Liver (tissue), 8 donors: ENCODE measurements at regions not wholly inside any gene's neighbourhood (a gene's known extent, or its start where the extent isn't known, plus 50 kb on each side); places are given as distances from the start of the nearest gene placed in this dataset.

Experiments used
- DNase-seq: peaks from one replicate; pipeline ENCODE4 v3.0.0-alpha.2; 2017; ENCODE audit warnings: low spot score
- H3K27ac ChIP-seq, 2 donors: one replicate each; pipeline ENCODE4 v1.7.0; 2013; ENCODE audit warnings: inconsistent platforms in 2 of 2, low read length in 2 of 2, control low read depth in 1 of 2, low read depth in 1 of 2, mild to moderate bottlenecking in 1 of 2
- H3K27me3 ChIP-seq, 4 donors: one replicate each; pipeline versions ENCODE4 v1.6.1 to v1.7.0; 2013; ENCODE audit warnings: low read length in 3 of 4, inconsistent platforms in 1 of 4, mild to moderate bottlenecking in 1 of 4, moderate library complexity in 1 of 4; ENCODE audit not compliant: control insufficient read depth in 4 of 4, insufficient read depth in 4 of 4
- H3K36me3 ChIP-seq, 4 donors: one replicate each; pipeline versions ENCODE4 v1.6.1 to v1.7.0; 2013; ENCODE audit warnings: low read length in 3 of 4, mild to moderate bottlenecking in 3 of 4, low read depth in 1 of 4, moderate library complexity in 1 of 4; ENCODE audit not compliant: control insufficient read depth in 4 of 4, insufficient read depth in 3 of 4
- H3K4me1 ChIP-seq, 4 donors: one replicate each; pipeline versions ENCODE4 v1.6.1 to v1.7.0; 2013; ENCODE audit warnings: low read length in 3 of 4, mild to moderate bottlenecking in 3 of 4, moderate library complexity in 1 of 4; ENCODE audit not compliant: control insufficient read depth in 4 of 4, insufficient read depth in 4 of 4
- H3K4me3 ChIP-seq, 3 donors: one replicate each; pipeline versions ENCODE4 v1.6.1 to v1.7.0; 2013; ENCODE audit warnings: low read length in 3 of 3, control low read depth in 1 of 3, low read depth in 1 of 3, mild to moderate bottlenecking in 1 of 3
- H3K9ac ChIP-seq, 2 donors: one replicate each; pipeline ENCODE4 v1.7.0; 2013; ENCODE audit warnings: low read length in 2 of 2, mild to moderate bottlenecking in 2 of 2, moderate library complexity in 2 of 2, control low read depth in 1 of 2, low read depth in 1 of 2
- H3K9me3 ChIP-seq, 4 donors: one replicate each; pipeline versions ENCODE4 v1.6.1 to v1.7.0; 2013; ENCODE audit warnings: low read length in 3 of 4; ENCODE audit not compliant: control insufficient read depth in 4 of 4
- EGR1 ChIP-seq, 2 donors: IDR thresholded peaks; 2 replicates each; pipeline ENCODE4 v1.6.1; 2016 to 2018; ENCODE audit warnings: antibody characterized with exemption in 2 of 2, low read depth in 2 of 2
- FOXA1 ChIP-seq: IDR thresholded peaks from 2 replicates; pipeline ENCODE4 v1.6.1; 2016; ENCODE audit warnings: antibody characterized with exemption
- GABPA ChIP-seq, 2 donors: IDR thresholded peaks in 1 of 2; conservative IDR thresholded peaks in 1 of 2; 2 replicates each; pipeline ENCODE4 v1.6.1; 2016; ENCODE audit warnings: antibody characterized with exemption in 2 of 2, mild to moderate bottlenecking in 1 of 2, moderate library complexity in 1 of 2
- HNF4A ChIP-seq, 2 donors: conservative IDR thresholded peaks; 2 replicates each; pipeline ENCODE4 v1.6.1; 2016; ENCODE audit warnings: antibody characterized with exemption in 2 of 2, mild to moderate bottlenecking in 2 of 2
- MAX ChIP-seq: IDR thresholded peaks from 2 replicates; pipeline ENCODE4 v1.6.1; 2016; ENCODE audit warnings: antibody characterized with exemption
- NR2F2 ChIP-seq: IDR thresholded peaks from 2 replicates; pipeline ENCODE4 v1.6.1; 2016; ENCODE audit warnings: antibody characterized with exemption
- RAD21 ChIP-seq, 2 donors: IDR thresholded peaks; 2 replicates each; pipeline ENCODE4 v1.6.1; 2016; ENCODE audit warnings: antibody characterized with exemption in 2 of 2, mild to moderate bottlenecking in 2 of 2
- REST ChIP-seq: IDR thresholded peaks from 2 replicates; pipeline ENCODE4 v1.6.1; 2016; ENCODE audit warnings: antibody characterized with exemption, mild to moderate bottlenecking
- SP1 ChIP-seq: IDR thresholded peaks from 2 replicates; pipeline ENCODE4 v1.6.1; 2018; ENCODE audit warnings: antibody characterized with exemption, mild to moderate bottlenecking
- YY1 ChIP-seq: IDR thresholded peaks from 2 replicates; pipeline ENCODE4 v1.6.1; 2016; ENCODE audit warnings: antibody characterized with exemption, mild to moderate bottlenecking
- WGBS: extraction: QIAGEN DNeasy Blood & Tissue Kit; methylation state at CpG from one replicate; pipeline ENCODE4 v1.1.7; 2013; 5-methylcytosine and 5-hydroxymethylcytosine counted together
- TF ChIP-seq, protein P1 (sequence below): IDR thresholded peaks from 2 replicates; pipeline ENCODE4 v1.6.1; 2016; ENCODE audit warnings: antibody characterized with exemption
- TF ChIP-seq, protein P2 (sequence below): fragments of 150-350 bp; IDR thresholded peaks from 2 replicates; pipeline ENCODE4 v1.5.1; 2017; ENCODE audit warnings: improper control_type of control experiment, low read depth, low read length; ENCODE audit not compliant: missing input control
- donor health status: healthy.
- donor health status: healthy.
- donor health status: healthy.
- donor health status: healthy.
- donor health status: healthy.

DNA sequence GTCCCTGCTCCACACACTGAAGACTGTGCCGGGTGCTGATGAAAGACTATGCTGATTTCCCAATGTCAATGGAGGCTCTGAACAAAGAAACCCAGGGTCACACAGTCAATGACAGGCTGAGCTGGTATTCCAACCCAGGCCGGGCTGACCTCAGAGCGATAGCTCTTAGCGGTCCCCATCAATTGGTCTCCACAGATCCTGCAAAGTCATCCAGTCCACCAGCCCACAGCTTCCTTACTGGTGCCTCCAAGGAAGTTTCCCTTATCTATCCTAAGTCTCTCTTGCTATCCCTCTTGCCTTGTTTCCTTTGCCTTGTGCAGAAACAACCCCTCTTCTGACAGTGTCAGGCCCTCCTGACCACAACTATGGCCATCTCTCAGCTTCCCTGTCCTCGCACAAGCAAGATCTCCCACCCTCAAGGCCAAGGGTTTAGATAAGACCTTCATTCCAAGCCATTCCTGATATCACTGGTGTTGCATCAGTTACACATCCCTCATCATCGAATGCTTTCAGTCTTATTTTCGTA lies 52.7 kb upstream of the KSR1 start:
- 87% methylated on average over 7 of the region's 7 CpGs for WGBS
- DNase-seq = no peak

DNA sequence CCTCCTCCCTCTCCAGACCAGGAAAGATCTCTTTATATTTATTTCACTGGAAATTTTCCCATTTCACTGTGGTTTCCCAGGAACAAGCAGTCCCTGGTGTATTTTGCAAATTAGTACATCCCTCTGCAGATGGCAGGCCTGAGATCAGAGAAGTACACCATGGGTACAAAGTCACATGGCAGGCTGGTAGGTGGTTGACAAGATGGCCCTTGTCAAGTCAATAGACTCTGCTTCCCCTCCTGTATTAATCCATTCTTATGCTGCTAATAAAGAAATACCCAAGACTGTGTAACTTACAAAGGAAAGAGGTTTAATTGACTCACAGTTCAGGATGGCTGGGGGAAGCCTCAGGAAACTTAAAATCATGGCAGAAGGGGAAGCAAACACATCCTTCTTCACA lies 51.6 kb upstream of the KSR1 start:
- Histone ChIP-seq H3K9ac (no peak overlapping the region), H3K36me3 (no peaks in the 10 kb centered on the region), H3K4me1 (no peaks in the 10 kb centered on the region), H3K27ac (no peak overlapping the region), H3K27me3 (peaks cover 0 to 2% (median 0%) of the 10 kb centered on the region in 4 donors), H3K4me3 (no peak overlapping the region), H3K9me3 (no peaks in the 10 kb centered on the region)
- DNase-seq = no peak
- no peak for TF ChIP-seq RAD21 (IDR thresholded peaks at IDR 0.05)
- TF ChIP-seq GABPA (IDR thresholded peaks at IDR 0.05 in 1 of 2, conservative IDR thresholded peaks at IDR 0.05 in 1 of 2) = no peak
- TF ChIP-seq FOXA1 = no peak
- TF ChIP-seq, protein P1, sequence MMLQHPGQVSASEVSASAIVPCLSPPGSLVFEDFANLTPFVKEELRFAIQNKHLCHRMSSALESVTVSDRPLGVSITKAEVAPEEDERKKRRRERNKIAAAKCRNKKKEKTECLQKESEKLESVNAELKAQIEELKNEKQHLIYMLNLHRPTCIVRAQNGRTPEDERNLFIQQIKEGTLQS = no peak
- no peak for TF ChIP-seq HNF4A (conservative IDR thresholded peaks at IDR 0.05)
- no peak for TF ChIP-seq NR2F2
- no peak for TF ChIP-seq EGR1 (IDR thresholded peaks at IDR 0.05; ENCODE audit: low read depth in 2 of 2)
- TF ChIP-seq, protein P2, sequence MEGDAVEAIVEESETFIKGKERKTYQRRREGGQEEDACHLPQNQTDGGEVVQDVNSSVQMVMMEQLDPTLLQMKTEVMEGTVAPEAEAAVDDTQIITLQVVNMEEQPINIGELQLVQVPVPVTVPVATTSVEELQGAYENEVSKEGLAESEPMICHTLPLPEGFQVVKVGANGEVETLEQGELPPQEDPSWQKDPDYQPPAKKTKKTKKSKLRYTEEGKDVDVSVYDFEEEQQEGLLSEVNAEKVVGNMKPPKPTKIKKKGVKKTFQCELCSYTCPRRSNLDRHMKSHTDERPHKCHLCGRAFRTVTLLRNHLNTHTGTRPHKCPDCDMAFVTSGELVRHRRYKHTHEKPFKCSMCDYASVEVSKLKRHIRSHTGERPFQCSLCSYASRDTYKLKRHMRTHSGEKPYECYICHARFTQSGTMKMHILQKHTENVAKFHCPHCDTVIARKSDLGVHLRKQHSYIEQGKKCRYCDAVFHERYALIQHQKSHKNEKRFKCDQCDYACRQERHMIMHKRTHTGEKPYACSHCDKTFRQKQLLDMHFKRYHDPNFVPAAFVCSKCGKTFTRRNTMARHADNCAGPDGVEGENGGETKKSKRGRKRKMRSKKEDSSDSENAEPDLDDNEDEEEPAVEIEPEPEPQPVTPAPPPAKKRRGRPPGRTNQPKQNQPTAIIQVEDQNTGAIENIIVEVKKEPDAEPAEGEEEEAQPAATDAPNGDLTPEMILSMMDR = no peak
- no peak for TF ChIP-seq MAX
- no peak for TF ChIP-seq SP1

More for the DNA sequence above, 52.7 kb upstream of the KSR1 start:
- Histone ChIP-seq H3K9ac (no peak overlapping the region), H3K4me3 (no peak overlapping the region), H3K27me3 (peaks cover 0 to 1% (median 0%) of the 10 kb centered on the region in 4 donors), H3K4me1 (no peaks in the 10 kb centered on the region), H3K9me3 (no peaks in the 10 kb centered on the region), H3K27ac (no peak overlapping the region), H3K36me3 (no peaks in the 10 kb centered on the region)
- no peak for TF ChIP-seq MAX
- no peak for TF ChIP-seq REST
- TF ChIP-seq, protein P2 = no peak
- no peak for TF ChIP-seq YY1
